Type B pancreatic cell (in vitro differentiated cells): ENCODE measurements at regions not wholly inside any gene's neighbourhood (a gene's known extent, or its start where the extent isn't known, plus 50 kb on each side); places are given as distances from the start of the nearest gene placed in this dataset.
A peak's percentile ranks its signal among the peaks of the same experiment; 100 is the strongest.

ENCODE experiments used
- DNase-seq: peaks from one replicate; pipeline ENCODE4 v3.0.0; 2021; ENCODE audit warnings: mixed read lengths; ENCODE audit not compliant: unreplicated experiment; ENCODE audit errors: extremely low spot score
- H3K27ac Mint-ChIP-seq: 2 replicates; pipeline ENCODE4 v1.8.0; 2021; ENCODE audit warnings: mild to moderate bottlenecking, mixed read lengths
- H3K27me3 Mint-ChIP-seq: 2 replicates; pipeline ENCODE4 v1.8.0; 2021; ENCODE audit warnings: mixed read lengths
- H3K36me3 Mint-ChIP-seq: 2 replicates; pipeline ENCODE4 v1.8.0; 2021; ENCODE audit warnings: mixed read lengths
- H3K4me1 Mint-ChIP-seq: one replicate; pipeline ENCODE4 v1.8.0; 2021; ENCODE audit warnings: mixed read lengths; ENCODE audit not compliant: unreplicated experiment
- H3K4me3 Mint-ChIP-seq: 2 replicates; pipeline ENCODE4 v1.8.0; 2021; ENCODE audit warnings: mild to moderate bottlenecking, mixed read lengths
- H3K9me3 Mint-ChIP-seq: 2 replicates; pipeline ENCODE4 v1.8.0; 2021; ENCODE audit warnings: mixed read lengths
- CTCF ChIP-seq: fragments of 200-600 bp; sonication (generic); conservative IDR thresholded peaks from 2 replicates; pipeline ENCODE4 v1.5.0; 2021; ENCODE audit warnings: antibody characterized with exemption, mild to moderate bottlenecking

- Mint-ChIP-seq H3K27me3 (no peaks in the 10 kb centered on the region), H3K27ac (no peak overlapping the region), H3K4me3 (no peak overlapping the region), H3K36me3 (no peaks in the 10 kb centered on the region), H3K4me1 (no peaks in the 10 kb centered on the region), H3K9me3 (peaks cover 4% of the 10 kb centered on the region)
- no peak for TF ChIP-seq CTCF
- DNase-seq: no peak
These were observed 338.6 kb upstream of the SOX11 start for GRCh38 chr2:5353565-5353964.

- H3K27ac Mint-ChIP-seq: no peak overlapping the region
- H3K27me3 Mint-ChIP-seq: no peaks in the 10 kb centered on the region
- H3K9me3 Mint-ChIP-seq: peaks cover 4% of the 10 kb centered on the region
- no peak overlapping the region for H3K4me3 Mint-ChIP-seq
- H3K4me1 Mint-ChIP-seq: no peaks in the 10 kb centered on the region
- H3K36me3 Mint-ChIP-seq: no peaks in the 10 kb centered on the region
- TF ChIP-seq CTCF: no peak
- no peak for DNase-seq
These were observed 332.8 kb upstream of the SOX11 start for GRCh38 chr2:5359397-5359796.

- no peaks in the 10 kb centered on the region for H3K9me3 Mint-ChIP-seq
- H3K27me3 Mint-ChIP-seq: no peaks in the 10 kb centered on the region
- no peak overlapping the region for H3K27ac Mint-ChIP-seq
- H3K4me1 Mint-ChIP-seq: no peaks in the 10 kb centered on the region
- no peak for TF ChIP-seq CTCF
- H3K36me3 Mint-ChIP-seq: no peaks in the 10 kb centered on the region
- no peak overlapping the region for H3K4me3 Mint-ChIP-seq
- DNase-seq: no peak
These were observed 332.1 kb upstream of the SOX11 start for GRCh38 chr2:5360081-5360480.

GRCh38 chr2:5364361-5364760 is 327.8 kb upstream of the SOX11 start:
- no peaks in the 10 kb centered on the region for H3K27me3 Mint-ChIP-seq
- H3K36me3 Mint-ChIP-seq: no peaks in the 10 kb centered on the region
- no peak overlapping the region for H3K4me3 Mint-ChIP-seq
- no peak for DNase-seq
- H3K4me1 Mint-ChIP-seq: peaks cover 13% of the 10 kb centered on the region
- no peak overlapping the region for H3K27ac Mint-ChIP-seq
- TF ChIP-seq CTCF: no peak
- H3K9me3 Mint-ChIP-seq: peaks cover 4% of the 10 kb centered on the region

GRCh38 chr2:5365871-5366461 is 326.2 kb upstream of the SOX11 start:
- no peak overlapping the region for H3K4me3 Mint-ChIP-seq
- TF ChIP-seq CTCF: peak; percentile 94
- no peak overlapping the region for H3K27ac Mint-ChIP-seq
- H3K9me3 Mint-ChIP-seq: peaks cover 4% of the 10 kb centered on the region
- no peaks in the 10 kb centered on the region for H3K36me3 Mint-ChIP-seq
- peak; percentile 83 for DNase-seq
- H3K27me3 Mint-ChIP-seq: no peaks in the 10 kb centered on the region
- peaks cover 13% of the 10 kb centered on the region for H3K4me1 Mint-ChIP-seq

GRCh38 chr2:5367321-5367720 is 324.9 kb upstream of the SOX11 start:
- Mint-ChIP-seq H3K9me3 (peaks cover 4% of the 10 kb centered on the region), H3K36me3 (no peaks in the 10 kb centered on the region), H3K4me3 (no peak overlapping the region), H3K4me1 (peaks cover 18% of the 10 kb centered on the region), H3K27me3 (no peaks in the 10 kb centered on the region), H3K27ac (no peak overlapping the region)
- DNase-seq: no peak
- TF ChIP-seq CTCF: no peak
